HG02763 (cell line): ENCODE measurements at regions not wholly inside any gene's neighbourhood (a gene's known extent, or its start where the extent isn't known, plus 50 kb on each side); places are given as distances from the start of the nearest gene placed in this dataset.

Source experiments
- ATAC-seq: cut with Tn5 transposase; IDR thresholded peaks from one replicate; pipeline ENCODE4 v1.9.1; 2021; ENCODE audit warnings: mild to moderate bottlenecking, moderate library complexity; ENCODE audit not compliant: unreplicated experiment

GRCh38 chr2:129903586-129904425, 75.7 kb upstream of the RAB6C start:
- no peak for ATAC-seq

GRCh38 chr2:129904532-129905446, 74.7 kb upstream of the RAB6C start:
- ATAC-seq, result no peak

GRCh38 chr2:129905664-129906081, 73.8 kb upstream of the RAB6C start:
- ATAC-seq, result no peak

GRCh38 chr2:129906139-129906860, 73.2 kb upstream of the RAB6C start:
- ATAC-seq, result no peak

GRCh38 chr2:129906861-129907235, 72.6 kb upstream of the RAB6C start:
- ATAC-seq, result no peak

- no peak for ATAC-seq
Observed at GRCh38 chr2:129907256-129907998, 72.0 kb upstream of the RAB6C start.

- ATAC-seq, result no peak
Observed at GRCh38 chr2:129908721-129909373, 70.6 kb upstream of the RAB6C start.

GRCh38 chr2:129909651-129910418, 69.6 kb upstream of the RAB6C start:
- no peak for ATAC-seq

GRCh38 chr2:129910446-129911362, 68.8 kb upstream of the RAB6C start:
- no peak for ATAC-seq

GRCh38 chr2:129911363-129912065, 68.0 kb upstream of the RAB6C start:
- no peak for ATAC-seq

- ATAC-seq, result no peak
Observed at GRCh38 chr2:129912066-129912820, 67.2 kb upstream of the RAB6C start.

GRCh38 chr2:129912871-129913694, 66.4 kb upstream of the RAB6C start:
- no peak for ATAC-seq

- ATAC-seq, result no peak
Observed at GRCh38 chr2:129913695-129914495, 65.6 kb upstream of the RAB6C start.

- ATAC-seq, result no peak
Observed at GRCh38 chr2:129914538-129915302, 64.7 kb upstream of the RAB6C start.
